ENCODE measurements at regions not wholly inside any gene's neighbourhood (a gene's known extent, or its start where the extent isn't known, plus 50 kb on each side); places are given as distances from the start of the nearest gene placed in this dataset.
A peak's percentile ranks its signal among the peaks of the same experiment; 100 is the strongest.

DNA sequence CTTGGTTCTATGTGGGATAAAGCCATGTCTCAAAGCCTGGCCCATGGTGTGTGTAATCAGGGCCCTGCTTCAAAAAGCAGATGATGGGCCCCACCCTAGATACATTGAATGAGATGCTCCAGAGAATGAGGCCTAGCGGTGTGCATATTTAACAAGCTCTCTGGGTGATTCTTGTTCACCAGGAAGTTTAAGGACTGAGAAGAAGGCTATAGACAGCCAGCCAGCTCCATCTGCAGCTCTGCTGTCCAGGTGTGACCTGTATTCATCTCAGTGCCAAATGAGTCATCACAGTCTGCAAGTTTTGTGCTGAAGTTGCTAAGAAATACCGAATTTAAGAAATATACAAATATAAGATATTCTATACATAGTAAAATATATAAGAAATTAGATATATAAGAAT is 182.0 kb upstream of the RUNX1 start:
- DNase-seq (no peak), ATAC-seq (no peak)
- intact Hi-C loops (cut with micrococcal nuclease) = no loop called here

DNA sequence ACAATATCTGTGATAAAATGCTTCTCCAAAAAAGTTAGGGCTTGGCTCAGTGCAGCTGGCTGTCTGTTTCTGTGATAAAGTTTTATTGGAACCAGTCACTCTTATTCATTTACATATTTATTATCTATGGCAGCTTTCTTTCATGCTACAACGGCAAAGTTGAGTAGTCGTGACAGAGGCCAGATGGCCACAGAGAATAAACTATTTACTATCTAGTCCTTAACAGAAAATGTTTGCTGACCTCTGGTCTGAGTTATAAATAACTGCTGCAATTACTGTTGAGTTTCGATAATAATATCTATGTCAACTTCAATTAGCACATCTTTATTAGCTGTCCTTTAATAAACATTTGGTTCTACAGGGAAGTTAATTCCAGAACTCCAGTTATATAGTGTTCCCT is 180.2 kb upstream of the RUNX1 start:
- intact Hi-C loops (cut with micrococcal nuclease) = no loop called here

DNA sequence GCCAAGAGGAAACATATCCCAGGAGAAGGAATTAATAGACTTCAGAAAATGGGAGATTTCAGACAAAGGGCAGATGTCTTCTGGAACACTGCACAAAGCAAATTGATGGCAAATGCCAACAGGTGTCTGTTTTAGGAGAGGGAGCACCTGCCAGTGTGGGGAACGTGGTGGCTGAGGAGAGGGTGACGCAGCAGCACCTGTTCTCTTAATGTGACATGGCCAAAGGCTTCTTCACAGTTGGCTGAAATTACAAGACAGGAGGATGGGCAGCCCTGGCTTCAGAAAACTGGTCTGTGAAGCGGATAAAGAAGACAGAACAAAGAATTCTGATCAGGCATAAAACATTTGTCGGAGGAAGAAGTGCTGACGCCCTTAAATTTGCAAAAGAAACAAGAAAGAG is 178.7 kb upstream of the RUNX1 start:
- no peak for DNase-seq
- no peak for ATAC-seq
- intact Hi-C loops (cut with micrococcal nuclease) = no loop called here

More for the DNA sequence above, 180.2 kb upstream of the RUNX1 start:
- no peak for DNase-seq
- ATAC-seq = no peak

DNA sequence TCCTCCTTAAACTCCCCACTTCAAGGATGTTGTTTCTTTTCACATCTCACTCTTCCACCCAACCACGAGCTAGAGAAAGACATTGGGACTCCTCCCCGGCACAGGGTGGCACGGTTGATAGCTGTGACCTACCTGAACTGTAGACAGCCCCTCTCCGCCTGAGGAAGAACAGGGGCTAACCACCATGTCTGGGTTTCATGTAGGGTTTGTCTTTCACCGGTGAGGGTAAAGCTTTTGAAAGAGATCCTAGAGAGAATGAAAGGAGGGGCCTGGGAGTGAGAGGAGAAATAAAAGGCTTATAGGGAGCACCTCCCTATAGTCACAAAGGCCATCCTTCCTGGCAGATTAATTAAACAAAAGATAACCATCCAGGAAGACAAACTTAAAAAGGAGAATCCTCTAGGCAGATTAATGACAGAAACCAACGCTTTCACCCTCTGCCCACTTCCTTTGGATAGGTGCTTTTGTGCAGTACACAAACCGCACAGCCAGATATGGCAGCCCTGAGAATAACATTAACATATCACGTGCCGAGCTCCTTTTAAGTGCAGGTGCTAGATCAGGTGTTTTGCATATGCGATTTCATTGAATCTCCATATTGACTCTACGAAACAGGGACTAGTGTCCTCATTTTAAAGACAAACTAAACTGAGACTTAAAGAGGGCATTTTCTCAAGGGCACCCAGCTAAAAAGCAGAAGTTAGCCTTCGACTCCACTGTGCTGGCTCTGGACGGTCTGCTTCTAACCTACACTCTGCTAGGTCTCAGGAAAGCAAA is 178.1 kb upstream of the RUNX1 start:
- DNase-seq (no peak), ATAC-seq (no peak)
- intact Hi-C loops (cut with micrococcal nuclease) = no loop called here

DNA sequence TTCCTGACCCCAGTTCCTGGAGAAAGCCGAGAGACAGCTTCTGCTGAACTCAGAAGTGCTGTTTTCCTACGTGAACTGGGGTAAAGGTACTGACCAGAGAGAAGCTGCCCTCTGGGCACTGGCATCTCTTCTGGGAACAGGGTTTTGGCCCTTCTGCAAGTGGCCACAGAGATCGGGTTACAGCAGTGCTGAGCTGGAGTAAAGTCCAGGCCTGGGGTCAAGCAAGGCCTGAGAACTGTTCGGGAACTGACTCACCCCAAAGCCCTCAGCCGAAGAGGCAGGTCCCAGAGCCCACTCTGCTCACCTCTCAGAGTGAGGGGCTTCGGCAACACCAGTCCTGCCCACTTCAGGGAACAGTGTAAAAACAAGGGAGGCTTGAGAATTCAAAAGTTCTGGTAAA is 177.2 kb upstream of the RUNX1 start:
- intact Hi-C loops (cut with micrococcal nuclease) = no loop called here
- ATAC-seq = peak; percentile 76
- DNase-seq = peak; percentile 28

DNA sequence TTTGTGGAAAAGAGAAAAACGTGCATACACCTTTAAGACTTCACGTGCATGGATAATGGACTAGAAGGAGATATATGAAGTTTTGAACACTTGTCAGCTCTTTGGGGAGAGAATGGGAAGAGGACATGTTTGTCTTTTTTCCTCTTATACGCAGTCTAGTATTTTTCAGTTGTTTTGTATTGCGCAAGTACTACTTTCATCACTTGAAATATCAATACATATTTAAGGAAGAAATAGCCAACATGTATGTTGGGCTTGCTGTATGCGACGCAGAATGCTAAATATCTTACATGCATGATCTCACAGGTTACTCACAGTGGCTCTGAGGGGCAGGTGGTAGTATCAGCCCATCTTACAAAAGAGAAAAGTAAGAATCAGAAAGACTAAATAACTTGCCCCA is 176.5 kb upstream of the RUNX1 start:
- ATAC-seq (no peak), DNase-seq (no peak)
- intact Hi-C loops (cut with micrococcal nuclease) = no loop called here

DNA sequence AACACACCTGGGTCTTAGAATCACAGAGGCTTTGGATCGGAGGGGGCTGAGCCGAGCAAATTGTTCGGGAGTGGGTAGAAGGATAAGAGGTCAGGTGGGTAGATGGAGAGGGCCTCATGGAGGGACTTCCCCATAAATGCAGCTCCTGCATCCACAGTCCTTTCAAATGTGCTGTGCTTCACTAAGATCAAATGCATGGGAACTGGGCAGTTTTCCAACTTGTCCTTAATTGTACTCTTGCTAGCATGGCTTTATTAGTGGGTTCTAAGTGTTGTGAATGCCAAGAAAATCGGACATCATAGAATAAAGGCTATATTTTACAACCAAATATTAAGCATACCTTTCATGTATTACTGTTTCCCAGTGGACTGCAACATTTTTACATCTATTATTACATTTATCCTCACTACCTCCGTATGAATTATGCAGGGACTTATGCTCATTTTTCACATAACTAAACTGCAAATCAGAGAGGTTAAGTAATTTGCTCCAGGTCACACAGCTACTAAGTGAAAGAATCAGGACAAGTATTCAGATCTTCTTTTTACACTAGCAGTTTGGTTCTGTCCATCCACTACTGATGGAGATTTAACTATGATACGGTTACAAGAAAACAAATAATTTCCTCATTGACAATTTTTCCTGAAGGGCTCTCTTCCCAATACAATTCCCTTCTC is 174.5 kb upstream of the RUNX1 start:
- DNase-seq (no peak), ATAC-seq (peak; percentile 43)
- intact Hi-C loops (cut with micrococcal nuclease) = no loop called here

DNA sequence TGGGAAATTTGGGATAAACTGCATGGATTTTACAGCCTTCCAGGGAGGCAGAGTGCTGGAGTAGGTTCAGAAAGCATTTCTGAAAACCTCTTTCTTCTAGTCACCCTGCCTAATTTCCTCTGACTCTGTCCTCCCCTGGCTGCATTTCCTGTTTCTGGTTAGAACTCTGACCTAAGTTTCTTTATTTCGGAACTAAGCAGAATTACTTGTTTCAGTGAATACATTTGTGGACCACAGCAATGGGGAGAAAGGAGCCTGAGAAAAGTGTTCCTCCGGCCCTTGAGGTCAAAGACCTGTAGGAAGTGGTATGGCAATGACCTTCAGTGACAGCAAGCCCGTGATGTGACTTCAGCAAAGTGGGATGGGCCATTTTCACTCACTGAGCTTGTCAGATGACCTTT is 173.4 kb upstream of the RUNX1 start:
- intact Hi-C loops (cut with micrococcal nuclease) = no loop called here
- no peak for DNase-seq
- ATAC-seq = peak; percentile 19

DNA sequence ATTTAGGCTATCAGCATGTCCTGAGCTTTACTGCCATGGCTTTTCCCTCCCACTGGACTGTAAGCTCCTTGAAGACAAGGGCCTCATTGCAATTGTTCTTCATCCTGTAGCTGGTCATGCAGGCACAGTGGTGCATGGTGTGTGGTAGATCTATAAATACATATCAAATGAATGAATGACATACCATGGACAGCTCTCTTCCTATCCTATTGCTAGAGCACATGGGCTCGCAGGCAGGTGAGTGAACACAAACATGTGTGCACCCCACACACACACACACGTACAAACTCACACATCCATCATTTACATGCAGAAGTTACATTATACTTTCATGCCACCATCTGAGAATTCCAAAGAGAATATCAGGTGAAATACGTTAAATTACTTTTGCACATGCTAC is 172.9 kb upstream of the RUNX1 start:
- intact Hi-C loops (cut with micrococcal nuclease) = no loop called here
- DNase-seq (no peak), ATAC-seq (peak; percentile 22)

DNA sequence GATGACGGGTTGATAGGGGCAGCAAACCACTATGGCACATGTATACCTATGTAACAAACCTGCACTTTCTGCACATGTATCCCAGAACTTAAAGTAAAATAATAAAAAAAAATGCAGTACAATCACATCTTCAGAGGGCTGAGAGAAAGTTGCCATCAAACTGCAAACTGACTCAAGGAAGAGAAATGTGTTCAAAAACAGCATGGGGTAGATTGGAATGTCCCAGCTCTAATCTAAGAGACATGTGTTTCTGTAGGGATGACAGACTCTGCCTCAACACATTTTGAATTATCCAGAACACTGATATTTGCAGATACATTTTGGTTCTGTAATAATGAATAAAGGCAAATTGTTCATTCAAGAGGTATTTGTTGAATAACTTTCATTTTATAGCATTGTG is 171.2 kb upstream of the RUNX1 start:
- ATAC-seq (no peak), DNase-seq (no peak)
- intact Hi-C loops (cut with micrococcal nuclease) = no loop called here

DNA sequence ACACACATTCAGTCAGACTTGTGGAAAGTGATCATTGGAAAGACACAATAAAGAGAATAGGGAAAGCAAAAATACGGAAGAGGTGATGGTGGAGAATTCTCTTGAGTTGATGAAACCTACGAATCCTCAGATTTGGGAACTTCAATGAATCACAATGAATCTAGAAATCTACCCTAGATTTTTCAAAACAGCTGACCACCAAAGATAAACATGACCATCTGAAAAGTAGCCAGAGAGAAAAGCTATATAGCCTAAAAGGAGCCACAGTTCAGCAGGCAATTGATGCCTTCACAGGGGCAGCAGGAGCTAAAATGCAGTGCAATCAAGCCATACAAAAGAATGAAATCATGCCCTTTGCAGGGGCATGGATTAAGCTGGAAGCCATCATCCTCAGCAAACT is 170.6 kb upstream of the RUNX1 start:
- DNase-seq (no peak), ATAC-seq (no peak)
- intact Hi-C loops (cut with micrococcal nuclease) = no loop called here

DNA sequence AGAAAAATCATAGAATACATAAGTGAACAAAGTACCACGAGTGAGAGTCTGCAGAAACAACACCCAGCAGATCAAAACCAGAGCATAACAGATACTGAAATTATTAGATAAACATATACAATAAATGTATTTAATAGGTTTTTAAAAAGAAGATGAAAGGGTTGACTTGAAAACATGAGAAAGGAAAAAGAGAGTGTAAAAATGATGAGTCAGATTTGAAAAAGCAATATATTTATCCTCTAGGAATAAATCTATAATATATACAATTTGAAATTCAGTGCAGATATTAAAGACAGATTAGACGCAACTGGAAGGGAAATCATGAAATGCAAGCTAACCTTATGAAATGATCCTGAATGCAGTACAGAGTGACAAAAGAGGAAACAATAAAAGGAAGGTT is 170.2 kb upstream of the RUNX1 start:
- intact Hi-C loops (cut with micrococcal nuclease) = no loop called here
- DNase-seq (no peak), ATAC-seq (no peak)

DNA sequence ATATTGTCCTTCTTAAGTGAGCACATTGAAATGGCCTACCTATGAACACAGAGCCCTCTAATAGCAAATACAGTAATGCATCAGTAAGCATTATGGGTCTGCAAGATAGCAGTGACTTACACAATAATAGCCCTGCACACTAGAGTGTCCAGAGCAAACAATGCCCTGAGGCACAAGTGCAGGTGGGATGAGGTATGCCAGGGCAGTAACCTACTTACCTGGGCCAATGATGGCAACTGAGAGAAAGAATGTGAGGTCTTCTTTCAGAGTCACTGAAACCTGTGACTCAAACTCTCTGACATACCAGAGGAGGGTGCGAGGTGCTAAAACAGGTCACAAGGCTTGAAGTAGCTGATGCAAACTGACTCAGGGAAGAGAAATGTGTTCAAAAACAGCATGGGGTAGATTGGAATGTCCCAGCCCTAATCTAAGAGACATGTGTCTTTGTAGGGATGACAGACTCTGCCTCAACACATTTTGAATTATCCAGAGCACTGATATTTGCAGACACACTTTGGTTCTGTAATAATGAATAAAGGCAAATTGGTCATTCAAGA is 168.5 kb upstream of the RUNX1 start:
- intact Hi-C loops (cut with micrococcal nuclease) = no loop called here
- ATAC-seq (no peak), DNase-seq (no peak)

DNA sequence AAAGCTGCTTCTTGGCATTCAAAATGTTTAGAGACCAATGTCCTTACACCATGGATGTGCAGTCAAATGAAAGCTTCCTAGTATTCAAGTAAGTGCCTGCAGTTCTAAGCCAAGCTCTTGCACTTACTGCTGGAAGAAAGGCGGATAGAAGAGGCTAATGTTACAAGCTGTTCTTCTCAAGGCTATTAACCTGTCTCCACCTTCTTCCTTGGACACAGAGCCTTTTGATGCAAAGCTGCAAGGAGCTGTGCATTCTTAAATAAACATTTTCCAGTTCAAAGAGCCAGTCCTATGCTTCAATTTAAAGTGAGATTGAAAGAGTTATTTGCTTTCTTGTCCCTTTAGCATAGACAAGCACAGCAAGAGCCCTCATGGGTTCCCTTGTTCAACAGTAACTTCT is 167.9 kb upstream of the RUNX1 start:
- ATAC-seq (no peak), DNase-seq (no peak)
- intact Hi-C loops (cut with micrococcal nuclease) = no loop called here

DNA sequence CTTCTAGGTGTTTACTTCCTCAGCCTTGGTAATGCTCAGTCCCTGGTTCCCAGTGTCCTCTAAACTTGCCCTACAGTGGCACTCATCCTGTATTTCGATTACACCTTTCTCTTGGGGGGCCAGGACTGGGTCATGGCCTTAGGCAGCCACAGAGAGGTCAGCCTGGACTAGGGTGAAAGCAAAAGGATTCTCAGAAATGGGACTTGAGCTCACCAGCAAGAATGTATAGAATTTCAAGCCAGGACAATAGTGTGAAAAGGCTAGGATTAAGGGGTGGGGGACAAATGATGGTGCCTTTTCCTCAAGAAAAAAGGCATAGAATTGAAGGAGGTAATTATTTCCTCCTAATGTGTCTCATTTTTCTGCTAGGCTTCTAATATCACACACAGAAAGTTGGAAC is 166.8 kb upstream of the RUNX1 start:
- ATAC-seq (no peak), DNase-seq (no peak)
- intact Hi-C loops (cut with micrococcal nuclease) = no loop called here

DNA sequence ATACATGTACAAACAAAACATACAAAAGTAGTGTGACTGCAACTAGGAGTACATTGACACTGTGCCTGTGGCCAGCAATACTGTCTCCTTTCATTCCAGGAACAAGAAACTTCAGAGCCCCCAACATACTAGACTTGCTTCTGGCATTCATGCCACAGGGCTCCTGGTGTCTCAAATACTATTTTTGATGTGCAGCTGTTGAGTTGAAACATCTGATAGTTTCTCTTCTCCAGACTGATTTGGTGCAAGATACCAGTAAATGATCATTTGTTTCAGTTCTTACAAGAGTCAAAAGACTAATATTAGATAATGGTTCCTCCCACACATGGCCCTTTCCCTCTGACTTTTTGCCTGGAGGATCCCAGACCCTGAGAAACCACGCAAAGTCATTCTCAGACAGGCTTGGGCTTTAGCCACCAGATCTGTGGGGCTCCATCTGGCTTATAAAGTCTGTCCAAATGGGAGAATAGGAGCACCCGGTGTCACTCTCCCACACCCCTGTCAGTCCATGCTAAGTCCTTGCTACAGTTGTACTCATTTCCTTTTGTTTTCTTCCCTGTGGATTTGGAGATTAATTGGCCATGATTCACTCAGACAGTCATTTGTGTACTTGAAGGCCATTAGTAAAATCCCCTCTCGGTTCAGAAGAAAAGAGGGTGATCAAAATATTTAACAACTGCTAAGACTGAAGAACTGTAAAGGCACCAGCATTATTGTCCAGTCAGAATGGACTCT is 163.5 kb upstream of the RUNX1 start:
- DNase-seq = no peak
- intact Hi-C loops (cut with micrococcal nuclease) = no loop called here
- peak; percentile 51 for ATAC-seq

DNA sequence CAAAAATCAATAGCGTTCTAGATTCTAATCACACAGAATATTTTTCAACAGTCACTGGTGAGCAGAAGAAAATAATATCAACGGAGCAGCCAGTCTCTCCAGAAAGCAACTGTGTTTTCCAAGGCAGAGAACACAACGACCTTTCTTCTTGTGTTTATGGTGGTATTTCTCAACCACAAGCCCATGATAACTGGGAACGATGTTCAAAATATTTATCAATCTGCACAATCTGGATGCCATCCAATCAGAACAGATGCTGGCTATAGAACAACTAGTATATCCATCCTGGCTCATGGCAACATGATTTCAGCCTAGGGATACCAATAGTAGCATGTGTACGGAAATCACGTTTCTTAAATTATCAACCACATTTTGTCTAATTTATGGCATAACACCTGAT is 162.7 kb upstream of the RUNX1 start:
- ATAC-seq (no peak), DNase-seq (no peak)
- intact Hi-C loops (cut with micrococcal nuclease) = no loop called here

DNA sequence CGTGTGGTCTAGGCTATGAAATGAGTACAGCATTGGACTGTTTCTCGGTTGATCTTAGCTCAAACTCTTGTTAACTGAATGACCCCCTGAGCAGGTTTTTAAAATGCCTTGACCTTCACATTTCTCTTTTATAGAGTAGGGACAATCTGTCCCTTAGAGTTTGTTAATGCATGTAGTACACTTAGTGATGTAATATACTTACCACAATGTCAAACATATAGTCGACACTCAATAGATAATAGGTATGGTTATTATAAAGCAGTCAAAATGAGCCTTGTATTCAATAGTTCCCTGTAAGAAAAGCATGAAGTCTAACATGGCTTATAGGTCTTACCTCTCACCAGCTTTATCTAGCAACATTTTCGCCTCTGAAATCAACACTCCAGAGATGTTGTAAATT is 161.0 kb upstream of the RUNX1 start:
- intact Hi-C loops (cut with micrococcal nuclease) = no loop called here
- ATAC-seq (no peak), DNase-seq (no peak)

DNA sequence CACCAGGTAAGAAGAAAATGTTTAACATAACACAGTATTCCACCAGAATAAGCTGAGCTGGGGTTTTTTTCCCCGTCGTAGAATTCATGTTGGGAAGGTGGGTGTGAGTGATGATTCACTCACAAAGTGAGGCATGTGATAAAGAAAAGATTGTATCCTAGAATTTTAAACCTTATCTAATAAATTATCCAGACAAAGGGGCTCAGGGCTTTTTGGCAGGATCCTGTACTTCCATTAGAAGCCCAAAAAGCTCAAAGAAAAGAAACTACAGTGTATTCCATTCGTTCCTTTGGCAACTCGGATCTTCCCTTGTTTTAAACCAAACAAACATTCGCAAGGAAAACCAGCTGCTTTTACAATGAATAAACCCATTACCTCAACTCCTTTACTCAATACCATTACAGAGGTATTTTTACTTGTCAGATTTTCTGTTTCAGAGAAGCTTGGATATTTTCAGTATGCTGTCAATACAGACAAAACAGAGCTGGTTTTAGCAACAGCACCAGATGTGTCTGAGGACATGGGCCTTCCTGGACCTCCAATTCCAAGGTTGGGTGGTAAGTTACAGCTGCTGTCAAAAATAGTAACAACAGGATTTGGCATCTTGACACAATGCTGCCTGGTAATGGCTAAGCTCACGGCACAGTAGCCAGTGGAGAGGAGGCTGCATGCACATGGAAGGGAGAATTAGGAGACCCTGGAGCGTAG is 159.9 kb upstream of the RUNX1 start:
- ATAC-seq = peak; percentile 54
- intact Hi-C loops (cut with micrococcal nuclease) = no loop called here
- DNase-seq = no peak

DNA sequence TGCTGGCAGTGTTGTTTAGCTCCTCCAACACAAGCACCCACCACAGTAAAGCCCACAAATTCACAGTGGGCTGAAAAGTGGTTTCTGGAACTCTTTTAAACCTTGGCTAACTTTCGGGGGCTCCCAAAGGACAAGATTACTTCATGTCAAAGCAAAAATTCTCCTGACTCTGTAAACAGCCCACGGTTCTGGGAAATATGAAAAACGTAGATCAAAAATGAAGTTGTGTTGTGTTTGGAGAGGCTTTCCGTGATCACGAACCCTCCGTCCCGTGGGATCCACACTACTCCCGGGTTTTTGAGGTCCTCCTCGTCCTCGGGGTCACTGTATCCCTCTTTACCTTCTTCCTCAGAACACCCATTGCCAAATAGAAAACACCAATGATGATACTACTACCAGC is 159.0 kb upstream of the RUNX1 start:
- ATAC-seq = peak; percentile 27
- intact Hi-C loops (cut with micrococcal nuclease) = no loop called here
- peak; percentile 34 for DNase-seq
